HEK293 (cell line): ENCODE measurements at regions not wholly inside any gene's neighbourhood (a gene's known extent, or its start where the extent isn't known, plus 50 kb on each side); places are given as distances from the start of the nearest gene placed in this dataset.

Source experiments
- BCL11A ChIP-seq: fragments of 450-650 bp; formaldehyde crosslinking; IDR thresholded peaks from 2 replicates; pipeline ENCODE4 v1.5.1; 2016; ENCODE audit warnings: low read depth, missing biosample characterization, missing genetic modification characterization
- CTCF ChIP-seq: fragments of 450-650 bp; formaldehyde crosslinking; IDR thresholded peaks from 2 replicates; pipeline ENCODE4 v1.5.1; 2016; ENCODE audit warnings: missing biosample characterization, missing genetic modification characterization
- PRDM10 ChIP-seq: fragments of 450-650 bp; formaldehyde crosslinking; IDR thresholded peaks from 2 replicates; pipeline ENCODE4 v1.5.1; 2016; ENCODE audit warnings: missing biosample characterization, missing genetic modification characterization
- YY1 ChIP-seq: fragments of 450-650 bp; formaldehyde crosslinking; IDR thresholded peaks from 2 replicates; pipeline ENCODE4 v1.5.1; 2018; ENCODE audit warnings: missing biosample characterization, missing genetic modification characterization
- ZNF138 ChIP-seq: fragments of 450-650 bp; formaldehyde crosslinking; IDR thresholded peaks from 2 replicates; pipeline ENCODE4 v1.5.1; 2016; ENCODE audit warnings: missing biosample characterization, missing genetic modification characterization, borderline replicate concordance

GRCh38 chr4:89463341-89463740, 155.7 kb upstream of the GPRIN3 start:
- no peak for TF ChIP-seq BCL11A
- no peak for TF ChIP-seq CTCF (tag by site-specific recombination)
- no peak for TF ChIP-seq PRDM10 (tag by site-specific recombination)
- TF ChIP-seq ZNF138 (tag by site-specific recombination), result no peak
- TF ChIP-seq YY1, result no peak
